Adrenal gland (tissue), 9 donors: ENCODE measurements at regions not wholly inside any gene's neighbourhood (a gene's known extent, or its start where the extent isn't known, plus 50 kb on each side); places are given as distances from the start of the nearest gene placed in this dataset.

Experiments used
- DNase-seq, 7 donors: peaks; one replicate each; pipeline ENCODE4 v3.0.0-alpha.2; 2019 to 2020
- H3K27ac ChIP-seq, 5 donors: fragments of 200-600 bp; sonication (generic) in 4 of 5; 1 replicate in 3 of 5; 2 replicates in 2 of 5; pipeline versions ENCODE4 v1.5.1 to v1.8.0; 2016 to 2020; ENCODE audit warnings: mild to moderate bottlenecking in 1 of 5
- H3K27me3 ChIP-seq: fragments of 200-600 bp; 2 replicates; pipeline ENCODE4 v1.8.0; 2021
- H3K36me3 ChIP-seq, 2 donors: fragments of 200-600 bp; replicated peaks in 1 of 2; 1 replicate in 1 of 2; 2 replicates in 1 of 2; pipeline versions ENCODE4 v1.5.1 to v1.8.0; 2018 to 2022
- H3K4me1 ChIP-seq, 2 donors: fragments of 200-600 bp; replicated peaks in 1 of 2; 1 replicate in 1 of 2; 2 replicates in 1 of 2; pipeline versions ENCODE4 v1.5.1 to v1.8.0; 2018 to 2021
- H3K4me3 ChIP-seq, 4 donors: fragments of 200-600 bp; sonication (generic) in 3 of 4; one replicate each; pipeline ENCODE4 v1.5.1; 2016 to 2018
- H3K9me3 ChIP-seq, 3 donors: fragments of 200-600 bp; sonication (generic) in 1 of 3; replicated peaks in 1 of 3; 1 replicate in 2 of 3; 2 replicates in 1 of 3; pipeline versions ENCODE4 v1.5.1 to v1.8.0; 2016 to 2021
- POLR2A ChIP-seq, 2 donors: fragments of 450-650 bp; IDR thresholded peaks; one replicate each; pipeline ENCODE4 v1.6.1; 2017; ENCODE audit warnings: antibody characterized with exemption in 2 of 2, mild to moderate bottlenecking in 2 of 2, moderate library complexity in 1 of 2
- WGBS, 4 donors: extraction: QIAGEN DNeasy Blood & Tissue Kit in 2 of 4; methylation state at CpG; one replicate each; pipeline versions ENCODE4 v1.1.5 to v1.1.7; 2013 to 2017; 5-methylcytosine and 5-hydroxymethylcytosine counted together
- intact Hi-C, 2 donors: fragments of 100-400 bp; cut with DNase I; formaldehyde crosslinking; loops; one replicate each; pipeline versions ENCODE4 v1.14.1 to v1.15.0; 2022 to 2023
- TF ChIP-seq, protein P1 (sequence below), 6 experiments: fragments of 450-650 bp in 4 of 6; fragments of 200-600 bp in 2 of 6; sonication (generic) in 1 of 6; IDR thresholded peaks; 1 replicate in 5 of 6; 2 replicates in 1 of 6; pipeline versions ENCODE4 v1.5.1 to v1.8.0; 2016 to 2021; ENCODE audit warnings: antibody characterized with exemption in 6 of 6, mild to moderate bottlenecking in 2 of 6, moderate library complexity in 1 of 6
- donor health status: healthy with polysubstance abuse.
- donor health status: Bipolar disorder and iron deficiency.
- donor health status: DM: yes; HTN: yes; CAD: no.
- donor health status: DM: no; HTN: no; CAD: no.
- donor health status: DM: no; HTN: no; CAD: no.

DNA sequence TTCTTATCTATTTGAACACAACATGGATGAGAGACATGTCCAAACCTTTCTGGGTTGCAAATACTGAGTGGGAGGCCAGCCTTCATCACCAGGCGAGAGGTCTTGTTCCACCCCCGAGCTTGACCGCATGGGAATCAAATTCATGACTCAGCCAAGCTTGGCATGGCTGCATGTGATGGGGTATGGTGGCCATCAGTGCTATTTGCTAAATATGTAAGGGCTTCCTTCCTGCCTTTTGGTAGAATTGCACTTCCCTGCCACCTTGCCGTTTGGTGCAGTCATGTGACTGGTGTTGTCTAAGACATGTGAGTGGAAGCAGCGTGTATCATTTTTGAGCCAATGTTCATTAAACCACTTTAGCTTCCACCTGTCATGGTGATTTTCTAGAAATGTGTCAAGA lies 508.9 kb upstream of the SULF2 start:
- H3K27ac ChIP-seq = peak overlapping the region in 1 of 5 donors; percentile 76
- no peaks in the 10 kb centered on the region for H3K27me3 ChIP-seq
- H3K9me3 ChIP-seq = no peaks in the 10 kb centered on the region
- intact Hi-C loops = loop anchor here in 1 of 2 donors (10.0 kb wide), 1 partner anchor 509 kb away; the partner anchor contains the start of gene SULF2
- H3K36me3 ChIP-seq = no peaks in the 10 kb centered on the region
- peaks cover 6 to 13% of the 10 kb centered on the region in 2 donors for H3K4me1 ChIP-seq
- no peak overlapping the region for H3K4me3 ChIP-seq
- TF ChIP-seq, protein P1, sequence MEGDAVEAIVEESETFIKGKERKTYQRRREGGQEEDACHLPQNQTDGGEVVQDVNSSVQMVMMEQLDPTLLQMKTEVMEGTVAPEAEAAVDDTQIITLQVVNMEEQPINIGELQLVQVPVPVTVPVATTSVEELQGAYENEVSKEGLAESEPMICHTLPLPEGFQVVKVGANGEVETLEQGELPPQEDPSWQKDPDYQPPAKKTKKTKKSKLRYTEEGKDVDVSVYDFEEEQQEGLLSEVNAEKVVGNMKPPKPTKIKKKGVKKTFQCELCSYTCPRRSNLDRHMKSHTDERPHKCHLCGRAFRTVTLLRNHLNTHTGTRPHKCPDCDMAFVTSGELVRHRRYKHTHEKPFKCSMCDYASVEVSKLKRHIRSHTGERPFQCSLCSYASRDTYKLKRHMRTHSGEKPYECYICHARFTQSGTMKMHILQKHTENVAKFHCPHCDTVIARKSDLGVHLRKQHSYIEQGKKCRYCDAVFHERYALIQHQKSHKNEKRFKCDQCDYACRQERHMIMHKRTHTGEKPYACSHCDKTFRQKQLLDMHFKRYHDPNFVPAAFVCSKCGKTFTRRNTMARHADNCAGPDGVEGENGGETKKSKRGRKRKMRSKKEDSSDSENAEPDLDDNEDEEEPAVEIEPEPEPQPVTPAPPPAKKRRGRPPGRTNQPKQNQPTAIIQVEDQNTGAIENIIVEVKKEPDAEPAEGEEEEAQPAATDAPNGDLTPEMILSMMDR (IDR thresholded peaks at IDR 0.05) = no peak
- no peak for TF ChIP-seq POLR2A (IDR thresholded peaks at IDR 0.05)
- no peak for DNase-seq
- WGBS, 4 donors = 83 to 90% (median 84%) methylated on average over 5 of the region's 5 CpGs

DNA sequence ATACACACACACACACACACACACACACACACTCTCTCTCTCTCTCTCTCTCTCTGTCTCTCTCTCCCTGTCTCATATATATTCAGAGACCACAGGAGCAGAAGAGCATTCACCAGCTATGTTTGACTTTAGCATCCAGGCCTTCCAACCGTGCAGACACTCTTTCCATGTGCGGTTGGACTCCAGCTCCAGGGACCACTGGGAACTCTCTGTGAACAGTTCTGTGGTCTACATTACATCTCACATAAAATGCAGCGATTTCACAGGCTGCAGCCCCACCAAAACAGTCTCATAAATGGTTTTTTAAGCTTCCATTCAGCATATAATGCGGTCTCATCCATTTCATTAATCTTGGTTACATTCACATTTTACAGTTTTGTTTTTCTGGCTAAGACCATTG lies 508.4 kb upstream of the SULF2 start:
- TF ChIP-seq POLR2A (IDR thresholded peaks at IDR 0.05) = no peak
- TF ChIP-seq, protein P1 (IDR thresholded peaks at IDR 0.05) = no peak
- H3K27me3 ChIP-seq = no peaks in the 10 kb centered on the region
- no peaks in the 10 kb centered on the region for H3K9me3 ChIP-seq
- intact Hi-C loops = loop anchor here in 1 of 2 donors (10.0 kb wide), 1 partner anchor 509 kb away; the partner anchor contains the start of gene SULF2
- H3K27ac ChIP-seq = no peak overlapping the region
- no peak overlapping the region for H3K4me3 ChIP-seq
- peaks cover 6 to 13% of the 10 kb centered on the region in 2 donors for H3K4me1 ChIP-seq
- no peaks in the 10 kb centered on the region for H3K36me3 ChIP-seq
- DNase-seq = no peak
- 83 to 94% (median 92%) methylated on average over 3 to 4 of the region's 4 CpGs for WGBS, 4 donors

DNA sequence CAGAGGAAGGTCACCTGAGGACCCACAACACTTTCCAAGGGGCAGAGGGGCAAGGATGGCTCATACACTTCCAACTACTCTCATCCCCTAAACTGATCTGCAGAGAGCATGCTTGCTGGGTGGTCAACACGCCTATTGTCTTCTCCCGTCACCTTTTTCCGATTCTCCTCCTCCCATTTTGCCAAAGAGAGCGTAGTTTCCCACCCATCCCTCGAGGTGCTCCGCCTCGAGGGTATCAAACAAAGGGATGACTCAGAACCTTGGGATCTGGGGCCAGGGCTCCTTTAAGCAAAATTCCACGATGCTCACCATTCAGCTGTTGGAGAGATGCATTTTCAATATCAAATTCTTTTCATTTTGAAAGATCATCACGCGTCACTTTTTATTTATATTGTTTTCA lies 507.5 kb upstream of the SULF2 start:
- Histone ChIP-seq H3K36me3 (no peaks in the 10 kb centered on the region), H3K27ac (no peak overlapping the region), H3K4me3 (no peak overlapping the region), H3K9me3 (no peaks in the 10 kb centered on the region), H3K4me1 (peaks cover 6 to 13% of the 10 kb centered on the region in 2 donors), H3K27me3 (no peaks in the 10 kb centered on the region)
- intact Hi-C loops = loop anchor here in 1 of 2 donors (10.0 kb wide), 1 partner anchor 508 kb away; the partner anchor contains the start of gene SULF2
- TF ChIP-seq POLR2A (IDR thresholded peaks at IDR 0.05) = no peak
- no peak for DNase-seq
- WGBS, 4 donors = 88 to 94% (median 89%) methylated on average over 10 of the region's 10 CpGs

DNA sequence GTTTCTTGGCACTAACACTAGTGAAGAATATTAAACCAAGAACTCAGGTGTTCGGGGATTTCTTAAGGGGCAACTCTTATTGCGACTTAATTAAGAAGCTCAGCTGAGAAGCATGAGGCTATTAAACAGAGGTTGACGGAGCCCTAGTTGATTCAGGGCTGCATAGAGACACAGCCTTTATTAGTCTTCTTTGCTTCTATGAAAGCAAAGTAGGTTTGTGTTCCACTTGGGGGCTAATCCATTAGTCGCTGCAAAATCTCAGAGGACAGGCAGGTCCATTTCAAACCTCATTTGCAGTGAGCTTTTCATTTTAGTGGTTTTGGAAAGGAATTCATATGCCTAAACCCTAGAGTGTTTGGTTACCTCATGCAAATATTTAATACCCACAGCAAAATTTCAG lies 506.6 kb upstream of the SULF2 start:
- Histone ChIP-seq H3K36me3 (no peaks in the 10 kb centered on the region), H3K4me3 (no peak overlapping the region), H3K27me3 (no peaks in the 10 kb centered on the region), H3K4me1 (peaks cover 6 to 20% of the 10 kb centered on the region in 2 donors), H3K9me3 (no peaks in the 10 kb centered on the region), H3K27ac (no peak overlapping the region)
- intact Hi-C loops = loop anchor here in 1 of 2 donors (10.0 kb wide), 1 partner anchor 507 kb away; the partner anchor contains the start of gene SULF2
- 90 to 94% (median 91%) methylated on average over 4 of the region's 4 CpGs for WGBS, 4 donors
- no peak for TF ChIP-seq POLR2A (IDR thresholded peaks at IDR 0.05)
- DNase-seq = no peak

DNA sequence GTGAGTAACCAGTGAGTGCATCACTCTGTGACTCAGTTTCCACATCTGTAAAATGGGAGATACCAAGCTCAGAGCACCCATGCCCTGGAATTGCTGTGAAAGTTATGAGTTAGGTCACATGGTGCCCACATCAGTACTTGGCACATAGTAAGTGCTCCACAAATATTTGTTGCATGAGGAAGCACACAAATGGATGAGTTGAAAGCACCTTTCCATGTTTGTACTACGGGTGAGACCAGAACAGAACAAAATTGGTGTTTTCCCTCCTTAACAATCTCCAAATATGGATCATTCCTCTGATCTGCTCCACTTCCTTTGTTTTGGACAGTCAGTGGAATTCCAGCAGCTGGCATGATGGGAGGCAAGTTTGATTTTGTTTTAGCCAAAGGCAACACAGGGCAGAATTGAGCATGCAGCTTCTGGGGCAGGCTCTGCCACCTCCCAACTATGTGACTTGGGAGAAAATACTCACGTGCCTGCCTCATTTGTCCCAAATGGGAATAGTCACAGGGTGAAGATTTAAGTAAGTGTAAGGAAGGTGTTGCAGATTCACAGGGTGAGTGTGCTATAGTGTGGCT lies 503.7 kb upstream of the SULF2 start:
- intact Hi-C loops = no loop called here
- Histone ChIP-seq H3K4me1 (peaks cover 0 to 15% of the 10 kb centered on the region in 2 donors), H3K4me3 (no peak overlapping the region), H3K36me3 (no peaks in the 10 kb centered on the region), H3K9me3 (no peaks in the 10 kb centered on the region), H3K27me3 (no peaks in the 10 kb centered on the region), H3K27ac (no peak overlapping the region)
- 82 to 85% (median 84%) methylated on average over 2 of the region's 2 CpGs for WGBS, 4 donors
- no peak for TF ChIP-seq POLR2A (IDR thresholded peaks at IDR 0.05)
- TF ChIP-seq, protein P1 (IDR thresholded peaks at IDR 0.05) = no peak
- no peak for DNase-seq
